Right lobe of liver (tissue), 4 donors: ENCODE measurements at regions not wholly inside any gene's neighbourhood (a gene's known extent, or its start where the extent isn't known, plus 50 kb on each side); places are given as distances from the start of the nearest gene placed in this dataset.

Experiments used
- POLR2A ChIP-seq: fragments of 450-650 bp; IDR thresholded peaks from one replicate; pipeline ENCODE4 v1.6.1; 2017; ENCODE audit warnings: antibody characterized with exemption, mild to moderate bottlenecking
- TF ChIP-seq, protein P1 (sequence below), 4 donors: fragments of 200-600 bp in 3 of 4; fragments of 450-650 bp in 1 of 4; IDR thresholded peaks; one replicate each; pipeline versions ENCODE4 v1.5.1 to v1.8.0; 2016 to 2022; ENCODE audit warnings: antibody characterized with exemption in 4 of 4, mild to moderate bottlenecking in 2 of 4
- donor health status: DM: no; HTN: no; CAD: no.
- donor health status: DM: no; HTN: no; CAD: no.
- donor health status: DM: no; HTN: yes; CAD: no.

DNA sequence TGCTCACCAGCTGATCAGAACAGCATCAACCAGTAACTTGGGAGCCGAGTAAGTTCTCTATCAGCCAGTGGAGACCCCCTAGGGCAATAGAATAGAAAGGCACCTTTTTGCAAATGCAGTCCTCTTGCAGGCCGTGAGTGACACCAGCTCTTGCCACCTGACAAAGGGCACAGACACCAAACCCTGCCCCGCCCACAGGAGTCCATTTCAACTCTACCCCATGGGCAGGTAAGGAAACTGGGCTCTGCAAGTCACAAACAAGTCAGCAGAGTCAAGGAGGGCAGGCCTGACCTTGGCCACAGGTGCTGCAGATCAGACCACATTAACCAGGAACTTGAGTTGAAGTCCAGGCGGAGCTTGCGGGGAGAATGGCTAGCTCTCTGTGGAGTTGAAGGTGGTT, 77.4 kb upstream of the SPATA13 start:
- TF ChIP-seq, protein P1, sequence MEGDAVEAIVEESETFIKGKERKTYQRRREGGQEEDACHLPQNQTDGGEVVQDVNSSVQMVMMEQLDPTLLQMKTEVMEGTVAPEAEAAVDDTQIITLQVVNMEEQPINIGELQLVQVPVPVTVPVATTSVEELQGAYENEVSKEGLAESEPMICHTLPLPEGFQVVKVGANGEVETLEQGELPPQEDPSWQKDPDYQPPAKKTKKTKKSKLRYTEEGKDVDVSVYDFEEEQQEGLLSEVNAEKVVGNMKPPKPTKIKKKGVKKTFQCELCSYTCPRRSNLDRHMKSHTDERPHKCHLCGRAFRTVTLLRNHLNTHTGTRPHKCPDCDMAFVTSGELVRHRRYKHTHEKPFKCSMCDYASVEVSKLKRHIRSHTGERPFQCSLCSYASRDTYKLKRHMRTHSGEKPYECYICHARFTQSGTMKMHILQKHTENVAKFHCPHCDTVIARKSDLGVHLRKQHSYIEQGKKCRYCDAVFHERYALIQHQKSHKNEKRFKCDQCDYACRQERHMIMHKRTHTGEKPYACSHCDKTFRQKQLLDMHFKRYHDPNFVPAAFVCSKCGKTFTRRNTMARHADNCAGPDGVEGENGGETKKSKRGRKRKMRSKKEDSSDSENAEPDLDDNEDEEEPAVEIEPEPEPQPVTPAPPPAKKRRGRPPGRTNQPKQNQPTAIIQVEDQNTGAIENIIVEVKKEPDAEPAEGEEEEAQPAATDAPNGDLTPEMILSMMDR (IDR thresholded peaks at IDR 0.05): no peak
- TF ChIP-seq POLR2A: no peak
